ENCODE measurements at regions not wholly inside any gene's neighbourhood (a gene's known extent, or its start where the extent isn't known, plus 50 kb on each side); places are given as distances from the start of the nearest gene placed in this dataset.

GRCh38 chr13:99636306-99636705 lies 135.0 kb downstream of the TM9SF2 start:
- Histone ChIP-seq H3K27ac (ENCODE audit: low read depth in 1 of 2, low read length in 2 of 2) (no peak overlapping the region), H3K9ac (ENCODE audit: insufficient read depth, low read length, poor library complexity, severe bottlenecking) (no peak overlapping the region), H3K79me2 (ENCODE audit: insufficient read depth, low read length) (no peaks in the 10 kb centered on the region), H3K4me1 (ENCODE audit: control insufficient read depth in 1 of 2, insufficient read depth in 2 of 2, low read length in 2 of 2) (no peaks in the 10 kb centered on the region), H3K36me3 (replicated peaks in 1 of 2; ENCODE audit: control insufficient read depth in 1 of 2, insufficient read depth in 2 of 2, low read length in 2 of 2) (no peaks in the 10 kb centered on the region), H2AFZ (ENCODE audit: insufficient read depth, low read depth, low read length, poor library complexity, severe bottlenecking) (no peak overlapping the region), H3K9me3 (replicated peaks in 1 of 2; ENCODE audit: control insufficient read depth in 1 of 2, insufficient read depth in 1 of 2, low read length in 2 of 2) (peaks cover 0 to 11% of the 10 kb centered on the region in 2 donors), H3K4me2 (replicated peaks; ENCODE audit: extremely low read depth, low read length, poor library complexity, severe bottlenecking) (no peak overlapping the region), H3K4me3 (replicated peaks in 1 of 3; ENCODE audit: low read depth in 2 of 3, low read length in 3 of 3) (no peak overlapping the region), H4K20me1 (ENCODE audit: insufficient read depth, low read length) (no peaks in the 10 kb centered on the region), H3K27me3 (ENCODE audit: control insufficient read depth in 2 of 2, insufficient read depth in 2 of 2, low read length in 2 of 2) (no peaks in the 10 kb centered on the region)
- no peaks in the 10 kb centered on the region for H3K36me3 Mint-ChIP-seq
- WGBS (ENCODE audit: insufficient coverage) = 100% methylated on average over 1 of the region's 1 CpG
- H3K27me3 Mint-ChIP-seq (ENCODE audit: low read depth in 3 of 3) = peaks cover 0 to 5% (median 2%) of the 10 kb centered on the region in 3 donors
- peaks cover 2 to 12% (median 6%) of the 10 kb centered on the region in 7 donors for H3K9me3 Mint-ChIP-seq
- H3K4me3 Mint-ChIP-seq = no peak overlapping the region
- DNase-seq = no peak
- H3K27ac Mint-ChIP-seq = no peak overlapping the region
- TF ChIP-seq, protein P1, sequence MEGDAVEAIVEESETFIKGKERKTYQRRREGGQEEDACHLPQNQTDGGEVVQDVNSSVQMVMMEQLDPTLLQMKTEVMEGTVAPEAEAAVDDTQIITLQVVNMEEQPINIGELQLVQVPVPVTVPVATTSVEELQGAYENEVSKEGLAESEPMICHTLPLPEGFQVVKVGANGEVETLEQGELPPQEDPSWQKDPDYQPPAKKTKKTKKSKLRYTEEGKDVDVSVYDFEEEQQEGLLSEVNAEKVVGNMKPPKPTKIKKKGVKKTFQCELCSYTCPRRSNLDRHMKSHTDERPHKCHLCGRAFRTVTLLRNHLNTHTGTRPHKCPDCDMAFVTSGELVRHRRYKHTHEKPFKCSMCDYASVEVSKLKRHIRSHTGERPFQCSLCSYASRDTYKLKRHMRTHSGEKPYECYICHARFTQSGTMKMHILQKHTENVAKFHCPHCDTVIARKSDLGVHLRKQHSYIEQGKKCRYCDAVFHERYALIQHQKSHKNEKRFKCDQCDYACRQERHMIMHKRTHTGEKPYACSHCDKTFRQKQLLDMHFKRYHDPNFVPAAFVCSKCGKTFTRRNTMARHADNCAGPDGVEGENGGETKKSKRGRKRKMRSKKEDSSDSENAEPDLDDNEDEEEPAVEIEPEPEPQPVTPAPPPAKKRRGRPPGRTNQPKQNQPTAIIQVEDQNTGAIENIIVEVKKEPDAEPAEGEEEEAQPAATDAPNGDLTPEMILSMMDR (IDR thresholded peaks at IDR 0.05) = no peak
- intact Hi-C loops (cut with micrococcal nuclease) = no loop called here
- no peaks in the 10 kb centered on the region for H3K4me1 Mint-ChIP-seq

- no peak for DNase-seq
- H3K4me2 ChIP-seq (replicated peaks; ENCODE audit: extremely low read depth, low read length, poor library complexity, severe bottlenecking) = no peak overlapping the region
- intact Hi-C loops (cut with micrococcal nuclease) = no loop called here
- H3K4me3 ChIP-seq (replicated peaks in 1 of 3; ENCODE audit: low read depth in 2 of 3, low read length in 3 of 3) = no peak overlapping the region
- H3K27ac ChIP-seq (ENCODE audit: low read depth in 1 of 2, low read length in 2 of 2) = no peak overlapping the region
- H4K20me1 ChIP-seq (ENCODE audit: insufficient read depth, low read length) = no peaks in the 10 kb centered on the region
- H3K9me3 ChIP-seq (replicated peaks in 1 of 2; ENCODE audit: control insufficient read depth in 1 of 2, insufficient read depth in 1 of 2, low read length in 2 of 2) = peaks cover 0 to 11% of the 10 kb centered on the region in 2 donors
- Mint-ChIP-seq H3K4me3 (no peak overlapping the region), H3K9me3 (peaks cover 2 to 12% (median 7%) of the 10 kb centered on the region in 7 donors), H3K36me3 (no peaks in the 10 kb centered on the region), H3K4me1 (no peaks in the 10 kb centered on the region), H3K27me3 (ENCODE audit: low read depth in 3 of 3) (peaks cover 0 to 10% (median 5%) of the 10 kb centered on the region in 3 donors), H3K27ac (no peak overlapping the region)
- no peaks in the 10 kb centered on the region for H3K4me1 ChIP-seq (ENCODE audit: control insufficient read depth in 1 of 2, insufficient read depth in 2 of 2, low read length in 2 of 2)
- H3K36me3 ChIP-seq (replicated peaks in 1 of 2; ENCODE audit: control insufficient read depth in 1 of 2, insufficient read depth in 2 of 2, low read length in 2 of 2) = no peaks in the 10 kb centered on the region
- WGBS (ENCODE audit: insufficient coverage) = 100% methylated on average over 3 of the region's 7 CpGs
- H2AFZ ChIP-seq (ENCODE audit: insufficient read depth, low read depth, low read length, poor library complexity, severe bottlenecking) = no peak overlapping the region
- H3K79me2 ChIP-seq (ENCODE audit: insufficient read depth, low read length) = no peaks in the 10 kb centered on the region
- H3K9ac ChIP-seq (ENCODE audit: insufficient read depth, low read length, poor library complexity, severe bottlenecking) = no peak overlapping the region
- H3K27me3 ChIP-seq (ENCODE audit: control insufficient read depth in 2 of 2, insufficient read depth in 2 of 2, low read length in 2 of 2) = no peaks in the 10 kb centered on the region
- TF ChIP-seq, protein P1 (IDR thresholded peaks at IDR 0.05) = no peak
Observed at GRCh38 chr13:99634672-99635071, 133.4 kb downstream of the TM9SF2 start.
